Small intestine (tissue), 7 donors: ENCODE measurements at regions not wholly inside any gene's neighbourhood (a gene's known extent, or its start where the extent isn't known, plus 50 kb on each side); places are given as distances from the start of the nearest gene placed in this dataset.
"Not testable (repeated sequence)": the region's sequence is repeated elsewhere in the genome, so short reads cannot be mapped to it uniquely, and the experiment has no call there.

Source experiments
- DNase-seq, 2 donors: peaks; one replicate each; pipeline versions ENCODE4 v3.0.0 to v3.0.0-alpha.2; 2013
- FAIRE-seq: peaks from 2 replicates; lab custom pipeline; 2012; peaks lifted over from hg19 to GRCh38; lab: Jason Lieb, UNC
- H3K27ac ChIP-seq, 3 donors: one replicate each; pipeline ENCODE4 v1.5.1; 2013; ENCODE audit warnings: low read length in 2 of 3, mild to moderate bottlenecking in 2 of 3, control low read depth in 1 of 3, inconsistent platforms in 1 of 3, low read depth in 1 of 3, moderate library complexity in 1 of 3
- H3K27me3 ChIP-seq, 3 donors: one replicate each; pipeline ENCODE4 v1.6.1; 2013; ENCODE audit warnings: low read length in 3 of 3, inconsistent platforms in 1 of 3; ENCODE audit not compliant: control insufficient read depth in 3 of 3, insufficient read depth in 3 of 3
- H3K36me3 ChIP-seq, 3 donors: one replicate each; pipeline ENCODE4 v1.6.1; 2013; ENCODE audit warnings: low read length in 3 of 3, inconsistent platforms in 1 of 3, low read depth in 1 of 3, mild to moderate bottlenecking in 1 of 3, moderate library complexity in 1 of 3; ENCODE audit not compliant: control insufficient read depth in 3 of 3, insufficient read depth in 2 of 3
- H3K4me1 ChIP-seq, 3 donors: one replicate each; pipeline ENCODE4 v1.6.1; 2013; ENCODE audit warnings: low read length in 2 of 3, inconsistent platforms in 1 of 3, low read depth in 1 of 3, mild to moderate bottlenecking in 1 of 3, moderate library complexity in 1 of 3; ENCODE audit not compliant: control insufficient read depth in 3 of 3, insufficient read depth in 2 of 3
- H3K4me3 ChIP-seq, 3 donors: one replicate each; pipeline ENCODE4 v1.5.1; 2013; ENCODE audit warnings: low read length in 3 of 3, control low read depth in 1 of 3, inconsistent platforms in 1 of 3, low read depth in 1 of 3, mild to moderate bottlenecking in 1 of 3, moderate library complexity in 1 of 3
- H3K9me3 ChIP-seq, 2 donors: one replicate each; pipeline ENCODE4 v1.6.1; 2013; ENCODE audit warnings: low read depth in 1 of 2, low read length in 1 of 2; ENCODE audit not compliant: control insufficient read depth in 2 of 2, insufficient read depth in 1 of 2
- WGBS, 3 donors: extraction: QIAGEN DNeasy Blood & Tissue Kit; methylation state at CpG; one replicate each; pipeline ENCODE4 v1.1.7; 2013; 5-methylcytosine and 5-hydroxymethylcytosine counted together
- donor health status: healthy with polysubstance abuse.
- donor health status: control.
- donor health status: control.
- donor health status: Bipolar disorder and iron deficiency.
- donor health status: healthy.

GRCh38 chr13:26847281-26847680 lies 86.7 kb upstream of the GPR12 start:
- Histone ChIP-seq H3K4me3 (no peak overlapping the region), H3K36me3 (no peaks in the 10 kb centered on the region), H3K27me3 (peaks cover 0 to 8% (median 0%) of the 10 kb centered on the region in 3 donors), H3K9me3 (no peaks in the 10 kb centered on the region), H3K27ac (no peak overlapping the region), H3K4me1 (no peaks in the 10 kb centered on the region)
- WGBS, 3 donors: 51 to 71% (median 56%) methylated on average over 1 of the region's 1 CpG
- FAIRE-seq (no peak), DNase-seq (no peak)

GRCh38 chr13:26845063-26845462 lies 84.5 kb upstream of the GPR12 start:
- DNase-seq, H3K36me3 ChIP-seq, H3K9me3 ChIP-seq, H3K4me3 ChIP-seq, H3K4me1 ChIP-seq, H3K27ac ChIP-seq, H3K27me3 ChIP-seq, FAIRE-seq: not testable (repeated sequence)
- 88 to 94% (median 90%) methylated on average over 7 of the region's 7 CpGs for WGBS, 3 donors

- WGBS, 3 donors: 31 to 52% (median 33%) methylated on average over 4 of the region's 4 CpGs
These were observed 79.1 kb upstream of the GPR12 start for GRCh38 chr13:26839682-26840081.

GRCh38 chr13:26838821-26839220 lies 78.2 kb upstream of the GPR12 start:
- H3K4me1 ChIP-seq: no peaks in the 10 kb centered on the region
- FAIRE-seq: no peak
- WGBS, 3 donors: 48 to 71% (median 71%) methylated on average over 2 of the region's 2 CpGs

More at GRCh38 chr13:26839682-26840081, 79.1 kb upstream of the GPR12 start:
- no peaks in the 10 kb centered on the region for H3K9me3 ChIP-seq
- H3K4me1 ChIP-seq: no peaks in the 10 kb centered on the region
- DNase-seq (no peak), FAIRE-seq (no peak)
- no peaks in the 10 kb centered on the region for H3K36me3 ChIP-seq
- no peak overlapping the region for H3K4me3 ChIP-seq
- H3K27ac ChIP-seq: no peak overlapping the region
- H3K27me3 ChIP-seq: peaks cover 0 to 10% (median 0%) of the 10 kb centered on the region in 3 donors

GRCh38 chr13:26837997-26838396 lies 77.4 kb upstream of the GPR12 start:
- Histone ChIP-seq H3K9me3 (no peaks in the 10 kb centered on the region), H3K36me3 (no peaks in the 10 kb centered on the region), H3K27ac (no peak overlapping the region), H3K27me3 (peaks cover 0 to 10% (median 0%) of the 10 kb centered on the region in 3 donors), H3K4me1 (no peaks in the 10 kb centered on the region), H3K4me3 (no peak overlapping the region)
- WGBS, 3 donors: 55 to 68% (median 59%) methylated on average over 6 of the region's 6 CpGs
- DNase-seq (no peak), FAIRE-seq (no peak)

More at GRCh38 chr13:26838821-26839220, 78.2 kb upstream of the GPR12 start:
- H3K4me3 ChIP-seq: no peak overlapping the region
- no peaks in the 10 kb centered on the region for H3K36me3 ChIP-seq
- peaks cover 0 to 10% (median 0%) of the 10 kb centered on the region in 3 donors for H3K27me3 ChIP-seq
- H3K9me3 ChIP-seq: no peaks in the 10 kb centered on the region
- DNase-seq: no peak
- H3K27ac ChIP-seq: no peak overlapping the region

- no peaks in the 10 kb centered on the region for H3K4me1 ChIP-seq
- no peak for FAIRE-seq
- H3K27ac ChIP-seq: no peak overlapping the region
- WGBS, 3 donors: 69 to 88% (median 76%) methylated on average over 3 of the region's 3 CpGs
- no peaks in the 10 kb centered on the region for H3K9me3 ChIP-seq
- H3K4me3 ChIP-seq: no peak overlapping the region
- no peaks in the 10 kb centered on the region for H3K36me3 ChIP-seq
- H3K27me3 ChIP-seq: peaks cover 0 to 10% (median 0%) of the 10 kb centered on the region in 3 donors
- no peak for DNase-seq
These were observed 76.5 kb upstream of the GPR12 start for GRCh38 chr13:26837102-26837501.

- no peaks in the 10 kb centered on the region for H3K36me3 ChIP-seq
- no peak overlapping the region for H3K4me3 ChIP-seq
- FAIRE-seq (no peak), DNase-seq (no peak)
- H3K27ac ChIP-seq: no peak overlapping the region
- H3K9me3 ChIP-seq: no peaks in the 10 kb centered on the region
- no peaks in the 10 kb centered on the region for H3K4me1 ChIP-seq
- H3K27me3 ChIP-seq: peaks cover 0 to 10% (median 0%) of the 10 kb centered on the region in 3 donors
These were observed 76.0 kb upstream of the GPR12 start for GRCh38 chr13:26836626-26837025.

GRCh38 chr13:26834646-26835045 lies 74.1 kb upstream of the GPR12 start:
- Histone ChIP-seq H3K4me1 (no peaks in the 10 kb centered on the region), H3K27ac (no peak overlapping the region), H3K36me3 (no peaks in the 10 kb centered on the region), H3K27me3 (peaks cover 0 to 8% (median 0%) of the 10 kb centered on the region in 3 donors), H3K4me3 (no peak overlapping the region), H3K9me3 (no peaks in the 10 kb centered on the region)
- FAIRE-seq (no peak), DNase-seq (no peak)
- WGBS, 3 donors: 22 to 41% (median 28%) methylated on average over 4 of the region's 4 CpGs

- no peak for DNase-seq
- H3K9me3 ChIP-seq: no peaks in the 10 kb centered on the region
- H3K27ac ChIP-seq: no peak overlapping the region
- H3K4me1 ChIP-seq: no peaks in the 10 kb centered on the region
- peaks cover 0 to 3% (median 0%) of the 10 kb centered on the region in 3 donors for H3K27me3 ChIP-seq
- no peak overlapping the region for H3K4me3 ChIP-seq
- no peaks in the 10 kb centered on the region for H3K36me3 ChIP-seq
- FAIRE-seq: no peak
- 55 to 61% (median 59%) methylated on average over 6 of the region's 6 CpGs for WGBS, 3 donors
These were observed 70.8 kb upstream of the GPR12 start for GRCh38 chr13:26831336-26831908.
